Activated CD4-positive, alpha-beta memory T cell treated with anti-CD3 and anti-CD28 coated beads, Interleukin-2, amount 10 ng/mL, durations not matched to agents 7 days and 5 days (primary cell): ENCODE measurements at regions not wholly inside any gene's neighbourhood (a gene's known extent, or its start where the extent isn't known, plus 50 kb on each side); places are given as distances from the start of the nearest gene placed in this dataset.
"Not testable (repeated sequence)": the region's sequence is repeated elsewhere in the genome, so short reads cannot be mapped to it uniquely, and the experiment has no call there.

Experiments
- CTCF ChIA-PET: fragments of 350-600 bp; sonication (Branson Sonifier 250); formaldehyde crosslinking; loops from one replicate; lab custom pipeline; 2021; ENCODE audit warnings: antibody characterized with exemption, inconsistent platforms; lab: Charles Lee
- POLR2A ChIA-PET: fragments of 350-600 bp; sonication (Branson Sonifier 250); formaldehyde crosslinking; loops from one replicate; lab custom pipeline; 2021; ENCODE audit warnings: antibody characterized with exemption; lab: Charles Lee
- DNase-seq: peaks from one replicate; pipeline ENCODE4 v3.0.0-alpha.2; 2020
- H3K27ac Mint-ChIP-seq: one replicate; pipeline ENCODE4 v1.8.0; 2021; ENCODE audit warnings: mild to moderate bottlenecking, mixed read lengths
- H3K27me3 Mint-ChIP-seq: one replicate; pipeline ENCODE4 v1.8.0; 2021; ENCODE audit warnings: mixed read lengths
- H3K36me3 Mint-ChIP-seq: one replicate; pipeline ENCODE4 v1.8.0; 2021; ENCODE audit warnings: low read depth, mixed read lengths
- H3K4me1 Mint-ChIP-seq: one replicate; pipeline ENCODE4 v1.8.0; 2021; ENCODE audit warnings: mixed read lengths
- H3K4me3 Mint-ChIP-seq: one replicate; pipeline ENCODE4 v1.8.0; 2021; ENCODE audit warnings: mild to moderate bottlenecking, mixed read lengths
- H3K9me3 Mint-ChIP-seq: one replicate; pipeline ENCODE4 v1.8.0; 2021; ENCODE audit warnings: mixed read lengths

DNA sequence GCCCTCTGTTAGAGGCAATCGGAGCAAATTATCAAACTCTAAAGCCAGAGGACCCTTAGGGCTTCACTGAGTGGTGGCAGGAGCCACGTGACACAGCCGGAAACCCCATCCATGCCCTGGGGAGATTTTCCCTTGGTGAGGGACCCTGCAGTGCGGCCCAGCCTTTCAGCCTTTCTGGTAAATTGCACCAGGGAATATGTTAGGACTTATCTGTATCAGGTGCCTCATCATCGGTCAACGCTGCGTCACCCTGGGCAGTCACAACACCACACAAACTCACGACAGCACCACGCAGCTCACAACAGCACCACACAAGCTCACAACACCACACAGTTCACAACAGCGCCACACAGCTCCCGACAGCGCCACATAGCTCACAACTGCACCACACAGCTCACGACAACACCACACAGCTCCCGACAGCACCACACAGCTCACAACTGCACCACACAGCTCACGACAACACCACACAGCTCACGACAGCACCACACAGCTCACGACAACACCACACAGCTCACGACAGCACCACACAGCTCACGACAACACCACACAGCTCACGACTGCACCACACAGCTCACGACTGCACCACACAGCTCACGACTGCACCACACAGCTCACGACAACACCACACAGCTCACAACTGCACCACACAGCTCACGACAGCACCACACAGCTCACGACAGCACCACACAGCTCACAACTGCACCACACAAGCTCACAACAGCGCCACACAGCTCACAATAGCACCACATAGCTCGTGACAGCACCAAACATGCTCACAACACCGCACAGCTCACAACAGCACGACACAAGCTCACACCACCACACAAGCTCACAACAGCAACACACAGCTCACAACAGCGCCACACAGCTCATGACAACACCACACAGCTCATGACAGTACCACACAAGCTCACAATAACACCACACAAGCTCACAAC, 199.0 kb downstream of the DLL1 start:
- Mint-ChIP-seq H3K4me3 (no peak overlapping the region), H3K36me3 (no peaks in the 10 kb centered on the region), H3K9me3 (no peaks in the 10 kb centered on the region), H3K27ac (no peak overlapping the region), H3K27me3 (peaks cover 2% of the 10 kb centered on the region), H3K4me1 (peaks cover 34% of the 10 kb centered on the region)
- CTCF ChIA-PET: no interaction called here
- POLR2A ChIA-PET: interaction anchor here (1.7 kb wide), 1 partner anchor 56 kb away, joined by 4 read pairs; no protein-coding TSS in a partner anchor
- DNase-seq: peak; percentile 4

DNA sequence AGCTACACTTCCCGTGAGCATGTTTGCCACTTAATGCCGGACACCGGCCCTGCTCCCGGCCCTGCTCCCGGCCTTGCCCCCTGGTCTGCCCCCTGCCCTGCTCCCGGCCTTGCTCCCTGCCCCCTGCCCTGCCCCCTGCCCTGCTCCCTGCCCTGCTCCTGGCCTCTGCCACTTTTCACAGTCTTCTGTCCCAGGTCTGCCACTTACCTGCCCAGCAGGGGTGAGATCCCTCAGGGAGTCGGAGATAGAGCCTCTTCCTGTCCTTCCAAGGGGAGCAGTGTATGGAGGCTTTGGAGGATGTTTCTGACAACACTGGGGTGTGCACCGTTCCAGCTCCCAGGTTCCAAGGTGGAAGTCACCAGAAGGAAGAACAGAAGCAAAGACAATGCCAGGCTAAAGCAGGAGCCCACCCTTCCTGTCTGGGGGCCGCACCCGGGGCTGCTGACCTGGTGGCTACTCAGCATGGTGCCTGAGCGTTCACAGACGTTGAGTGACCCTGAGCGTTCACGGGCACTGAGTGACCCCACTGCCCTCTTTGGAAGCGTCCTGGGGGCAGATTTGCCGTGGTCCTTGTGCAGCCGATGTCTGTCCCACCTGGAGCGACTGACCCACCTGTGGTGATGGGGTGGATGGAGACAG, 199.8 kb downstream of the DLL1 start:
- no peaks in the 10 kb centered on the region for H3K9me3 Mint-ChIP-seq
- POLR2A ChIA-PET: interaction anchor here (1.7 kb wide), 1 partner anchor 57 kb away, joined by 4 read pairs; no protein-coding TSS in a partner anchor
- H3K4me1 Mint-ChIP-seq: peaks cover 36% of the 10 kb centered on the region
- H3K27ac Mint-ChIP-seq: no peak overlapping the region
- peak; percentile 10 for DNase-seq
- no peak overlapping the region for H3K4me3 Mint-ChIP-seq
- no peaks in the 10 kb centered on the region for H3K36me3 Mint-ChIP-seq
- H3K27me3 Mint-ChIP-seq: peaks cover 2% of the 10 kb centered on the region
- CTCF ChIA-PET: no interaction called here

DNA sequence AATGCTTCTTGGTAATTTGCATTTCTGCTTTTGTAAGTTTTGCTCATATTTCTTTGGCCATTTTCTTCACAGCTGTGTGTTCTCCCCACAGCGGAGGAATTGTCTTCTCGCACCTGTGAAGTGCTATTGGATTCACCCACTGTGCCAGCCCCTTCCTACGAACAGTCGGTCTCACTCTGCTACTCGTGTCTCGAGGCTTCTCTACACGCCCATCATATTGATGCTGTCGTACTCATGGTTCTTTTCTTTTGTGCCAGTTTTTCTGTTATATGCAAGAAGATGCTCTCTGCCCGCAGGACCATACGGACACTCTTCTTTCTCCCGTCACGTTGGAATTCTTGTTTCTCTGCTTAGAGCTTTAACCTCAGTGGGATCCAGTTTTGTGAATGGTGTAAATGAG, 200.3 kb downstream of the DLL1 start:
- Mint-ChIP-seq H3K4me3 (peak overlapping the region; percentile 26), H3K27me3 (peaks cover 2% of the 10 kb centered on the region), H3K36me3 (no peaks in the 10 kb centered on the region), H3K9me3 (no peaks in the 10 kb centered on the region), H3K27ac (peak overlapping the region; percentile 96), H3K4me1 (peaks cover 36% of the 10 kb centered on the region)
- ChIA-PET POLR2A (interaction anchor here (3.2 kb wide), 1 partner anchor 57 kb away, joined by 30 read pairs; no protein-coding TSS in a partner anchor), CTCF (no interaction called here)
- peak; percentile 5 for DNase-seq

DNA sequence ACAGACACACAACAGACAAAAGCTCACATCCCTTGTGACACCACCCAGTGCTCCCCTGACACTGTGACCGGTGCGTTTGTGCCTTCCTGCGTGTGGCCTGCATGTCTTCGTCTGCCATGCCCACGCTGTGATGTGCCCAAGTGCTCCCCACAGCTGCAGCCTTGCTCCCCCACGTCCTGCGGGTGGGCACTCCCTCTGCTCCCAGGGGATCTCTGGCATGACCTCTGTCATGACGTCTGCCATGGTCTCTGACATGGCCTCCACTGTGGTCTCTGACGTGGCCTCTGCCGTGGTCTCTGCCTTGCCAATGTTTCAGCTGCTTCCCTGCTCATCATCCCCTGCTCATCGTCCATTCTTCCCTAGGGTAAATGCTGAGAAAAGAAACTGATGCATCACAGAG, 200.9 kb downstream of the DLL1 start:
- Mint-ChIP-seq H3K27ac (peak overlapping the region; percentile 96), H3K4me1 (peaks cover 36% of the 10 kb centered on the region), H3K9me3 (no peaks in the 10 kb centered on the region), H3K36me3 (no peaks in the 10 kb centered on the region), H3K27me3 (no peaks in the 10 kb centered on the region), H3K4me3 (peak overlapping the region; percentile 83)
- ChIA-PET CTCF (interaction anchor here (1.5 kb wide), 2 partner anchors 58 to 439 kb away, joined by 7 to 10 read pairs; no protein-coding TSS in a partner anchor), POLR2A (interaction anchor here (0.9 to 3.2 kb wide), 5 partner anchors 10 to 217 kb away, joined by 3 to 30 read pairs (median 3); no protein-coding TSS in a partner anchor)
- no peak for DNase-seq

DNA sequence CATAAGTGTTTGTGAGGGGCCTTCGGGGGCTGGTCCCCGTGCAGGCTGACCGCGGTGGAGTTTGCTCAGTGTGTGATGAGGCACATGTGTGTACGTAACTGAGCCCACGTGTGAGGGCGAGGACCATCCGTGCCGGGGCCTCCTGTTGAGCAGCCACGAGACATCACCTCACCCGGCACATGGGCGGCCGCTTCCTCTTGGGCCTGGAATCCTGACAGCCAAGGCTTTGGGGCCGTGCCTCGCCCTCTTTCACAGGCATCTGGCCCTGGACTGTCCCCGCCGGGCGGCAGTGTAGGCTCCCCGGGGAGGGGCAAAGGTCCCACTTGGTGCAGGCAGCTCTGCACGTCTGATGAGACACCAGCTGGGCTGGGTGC, 202.3 kb downstream of the DLL1 start:
- CTCF ChIA-PET: interaction anchor here (1.4 to 1.5 kb wide), 2 partner anchors 59 to 441 kb away, joined by 7 to 10 read pairs; no protein-coding TSS in a partner anchor

DNA sequence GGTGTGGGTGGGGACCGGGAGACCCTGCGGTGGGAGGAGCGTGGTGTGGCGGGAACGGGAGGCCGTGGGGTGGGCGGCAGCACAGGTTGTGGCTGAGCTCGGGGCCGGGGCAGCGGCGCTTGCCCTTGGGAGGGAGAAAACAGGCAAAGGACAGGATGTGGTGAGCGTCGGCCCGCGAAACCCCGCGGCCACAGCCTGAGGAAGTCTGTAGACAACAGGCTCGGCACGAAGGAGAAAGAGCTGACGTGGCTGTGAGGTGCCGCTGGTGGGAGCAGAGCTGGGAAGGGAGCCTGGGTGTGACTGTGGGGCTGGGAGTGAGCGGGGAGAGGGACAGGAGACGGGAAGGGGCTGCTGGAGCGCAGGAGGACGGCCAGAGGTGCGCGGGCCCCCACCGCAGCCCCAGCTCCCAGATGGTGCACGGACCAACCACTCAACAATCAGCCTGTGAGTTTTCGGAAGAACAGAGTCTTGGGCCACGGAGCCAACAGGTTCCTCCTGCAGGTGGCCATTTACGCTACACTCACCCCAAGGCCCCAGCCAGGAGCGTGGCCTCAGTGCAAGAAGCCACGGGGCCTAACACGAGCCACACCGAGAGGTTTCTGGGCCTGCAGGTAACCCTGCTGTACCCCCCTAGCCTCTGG, 202.8 kb downstream of the DLL1 start:
- peak overlapping the region; percentile 96 for H3K27ac Mint-ChIP-seq
- no peaks in the 10 kb centered on the region for H3K36me3 Mint-ChIP-seq
- ChIA-PET CTCF (interaction anchor here (1.4 kb wide), 1 partner anchor 60 kb away, joined by 7 read pairs; no protein-coding TSS in a partner anchor), POLR2A (interaction anchor here (0.7 to 3.2 kb wide), 5 partner anchors 8 to 465 kb away, joined by 3 to 30 read pairs (median 4); partner anchors contain the start of genes FAM120B and PSMB1)
- peak; percentile 81 for DNase-seq
- H3K4me3 Mint-ChIP-seq: peak overlapping the region; percentile 83
- no peaks in the 10 kb centered on the region for H3K27me3 Mint-ChIP-seq
- peaks cover 38% of the 10 kb centered on the region for H3K4me1 Mint-ChIP-seq
- H3K9me3 Mint-ChIP-seq: no peaks in the 10 kb centered on the region

More for the DNA sequence above, 202.3 kb downstream of the DLL1 start:
- Mint-ChIP-seq H3K27ac (peak overlapping the region; percentile 96), H3K27me3 (no peaks in the 10 kb centered on the region), H3K36me3 (no peaks in the 10 kb centered on the region), H3K4me1 (peaks cover 36% of the 10 kb centered on the region), H3K9me3 (no peaks in the 10 kb centered on the region), H3K4me3 (peak overlapping the region; percentile 83)
- DNase-seq: peak; percentile 37
- POLR2A ChIA-PET: interaction anchor here (1.0 to 3.2 kb wide), 4 partner anchors 8 to 218 kb away, joined by 3 to 30 read pairs (median 4); partner anchors contain the start of gene FAM120B

DNA sequence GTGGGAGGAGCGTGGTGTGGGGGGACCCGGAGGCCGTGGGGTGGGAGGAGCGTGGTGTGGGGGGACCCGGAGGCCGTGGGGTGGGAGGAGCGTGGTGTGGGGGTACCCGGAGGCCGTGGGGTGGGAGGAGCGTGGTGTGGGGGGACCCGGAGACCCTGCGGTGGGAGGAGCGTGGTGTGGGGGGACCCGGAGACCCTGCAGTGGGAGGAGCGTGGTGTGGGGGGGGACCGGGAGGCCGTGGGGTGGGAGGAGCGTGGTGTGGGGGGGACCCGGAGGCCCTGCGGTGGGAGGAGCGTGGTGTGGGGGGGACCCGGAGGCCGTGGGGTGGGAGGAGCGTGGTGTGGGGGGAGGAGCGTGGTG, 203.5 kb downstream of the DLL1 start:
- POLR2A ChIA-PET: interaction anchor here (0.7 to 3.2 kb wide), 5 partner anchors 9 to 465 kb away, joined by 3 to 30 read pairs (median 4); partner anchors contain the start of genes FAM120B and PSMB1
- not testable (repeated sequence) for H3K36me3 Mint-ChIP-seq, H3K9me3 Mint-ChIP-seq, H3K27me3 Mint-ChIP-seq, H3K4me3 Mint-ChIP-seq, H3K27ac Mint-ChIP-seq
- peak; percentile 19 for DNase-seq
- CTCF ChIA-PET: interaction anchor here (1.4 kb wide), 1 partner anchor 60 kb away, joined by 7 read pairs; no protein-coding TSS in a partner anchor
- peaks cover 44% of the 10 kb centered on the region for H3K4me1 Mint-ChIP-seq

DNA sequence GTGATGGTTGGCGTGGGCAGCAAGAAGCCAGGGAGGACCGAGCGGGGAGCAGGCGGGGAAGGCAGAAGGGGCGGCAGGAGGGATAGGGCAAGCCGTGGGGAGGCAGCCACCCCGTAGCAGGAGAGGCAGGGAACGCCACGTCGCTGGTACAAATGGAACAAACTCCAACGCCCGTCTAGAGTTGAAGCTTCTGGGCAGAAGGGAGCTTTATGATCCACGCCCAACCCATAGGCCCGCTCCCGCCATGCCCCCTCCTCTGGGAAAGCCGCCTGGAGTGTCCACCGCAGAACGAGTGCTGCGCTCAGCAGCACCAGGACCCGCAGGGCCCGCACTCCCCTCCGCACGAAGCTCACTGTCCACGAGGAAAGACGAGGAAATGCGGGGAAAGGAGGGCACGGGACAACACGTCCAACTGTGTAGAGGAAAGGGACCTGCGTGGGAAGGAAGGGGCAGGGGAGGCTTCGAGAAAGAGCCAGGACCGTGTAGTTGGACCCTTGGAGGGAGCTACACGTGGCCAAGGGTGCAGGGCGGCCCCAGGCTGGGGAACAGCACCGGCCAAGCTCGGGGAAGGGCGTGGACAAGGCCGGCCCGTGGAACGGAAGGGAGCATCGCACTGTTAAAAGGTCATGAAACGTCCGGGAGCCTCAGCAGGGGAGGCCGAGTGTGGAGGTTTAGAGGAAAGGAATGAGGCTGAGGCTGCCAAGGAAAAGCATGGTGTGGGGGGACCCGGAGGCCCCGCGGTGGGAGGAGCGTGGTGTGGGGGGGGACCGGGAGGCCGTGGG, 204.0 kb downstream of the DLL1 start:
- Mint-ChIP-seq H3K9me3 (no peaks in the 10 kb centered on the region), H3K36me3 (no peaks in the 10 kb centered on the region), H3K4me3 (peak overlapping the region; percentile 24), H3K27ac (no peak overlapping the region), H3K4me1 (peaks cover 44% of the 10 kb centered on the region), H3K27me3 (peaks cover 4% of the 10 kb centered on the region)
- ChIA-PET POLR2A (interaction anchor here (0.6 kb wide), 1 partner anchor 335 kb away, joined by 3 read pairs; the partner anchor contains the start of genes DYNLT2 and ERMARD), CTCF (no interaction called here)
- peak; percentile 15 for DNase-seq

DNA sequence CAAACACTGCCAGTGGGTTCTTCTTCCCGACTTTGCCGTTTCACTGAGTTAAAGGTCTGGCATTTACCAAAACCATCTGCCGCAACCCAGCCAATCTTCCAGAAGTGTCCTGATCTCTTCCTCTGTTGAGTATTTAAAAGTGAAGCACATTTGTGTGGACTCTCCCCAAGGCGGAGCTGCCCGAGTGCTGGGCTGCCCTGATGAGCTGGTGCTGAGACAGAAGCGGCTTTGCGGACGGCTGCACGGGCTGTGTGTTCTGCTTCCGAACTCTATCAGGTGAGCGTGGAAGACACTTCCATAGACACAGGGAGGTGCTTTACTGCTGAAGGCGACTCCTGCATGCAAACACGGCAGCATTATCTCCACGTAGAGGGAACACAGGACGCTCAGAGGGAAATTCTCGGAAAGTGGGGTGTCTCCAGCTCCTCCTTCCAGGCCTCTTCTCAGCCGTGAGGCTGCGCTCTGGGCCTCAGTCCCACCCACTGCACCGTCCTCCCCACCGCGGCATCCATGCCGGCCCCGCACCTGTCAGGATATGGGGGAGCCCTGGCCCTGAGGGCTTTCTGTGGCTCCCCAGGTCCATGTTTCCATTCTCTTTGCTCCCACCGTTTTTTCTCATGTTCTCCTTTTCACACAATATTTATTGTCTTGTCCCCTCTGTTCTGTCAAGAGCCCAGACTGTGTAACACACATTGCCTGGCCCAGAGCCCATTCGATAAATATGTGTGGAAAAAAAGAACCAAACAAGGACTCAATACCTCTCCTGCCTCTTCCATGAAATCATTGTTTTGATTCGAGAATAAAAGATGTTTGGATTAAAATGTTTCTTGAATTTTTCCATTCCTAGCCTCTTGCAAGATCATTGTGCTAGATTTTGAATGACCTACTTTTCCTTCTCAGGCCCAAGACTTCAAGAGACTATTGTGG, 205.1 kb downstream of the DLL1 start:
- ChIA-PET POLR2A (no interaction called here), CTCF (no interaction called here)
- H3K27me3 Mint-ChIP-seq: peaks cover 4% of the 10 kb centered on the region
- peak overlapping the region; percentile 5 for H3K27ac Mint-ChIP-seq
- peak; percentile 16 for DNase-seq
- H3K36me3 Mint-ChIP-seq: no peaks in the 10 kb centered on the region
- H3K4me1 Mint-ChIP-seq: peaks cover 42% of the 10 kb centered on the region
- no peaks in the 10 kb centered on the region for H3K9me3 Mint-ChIP-seq
- H3K4me3 Mint-ChIP-seq: no peak overlapping the region

DNA sequence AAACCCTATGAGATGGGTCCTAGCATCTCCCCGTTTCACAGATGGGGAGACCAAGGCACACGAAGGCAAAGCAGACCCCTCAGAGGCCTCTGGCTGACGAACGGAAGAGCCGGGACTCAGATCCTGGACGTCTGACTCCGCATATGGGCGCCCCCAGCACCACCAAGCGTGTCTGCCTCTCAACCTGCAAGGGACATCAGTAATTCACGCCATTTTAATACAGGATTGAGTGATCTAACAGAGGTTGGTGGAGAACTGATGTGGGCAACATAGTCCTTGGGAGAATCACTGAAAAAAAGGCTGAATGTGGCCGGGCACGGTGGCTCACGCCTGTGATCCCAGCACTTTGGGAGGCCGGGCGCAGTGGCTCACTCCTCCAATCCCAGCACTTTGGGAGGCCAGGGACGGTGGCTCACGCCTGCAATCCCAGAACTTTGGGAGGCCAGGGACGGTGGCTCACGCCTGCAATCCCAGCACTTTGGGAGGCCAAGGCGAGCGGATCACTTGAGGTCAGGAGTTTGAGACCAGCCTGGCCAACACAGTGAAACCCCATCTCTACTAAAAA, 206.6 kb downstream of the DLL1 start:
- ChIA-PET POLR2A (no interaction called here), CTCF (no interaction called here)
- Mint-ChIP-seq H3K4me1 (peaks cover 27% of the 10 kb centered on the region), H3K27me3 (peaks cover 7% of the 10 kb centered on the region), H3K36me3 (no peaks in the 10 kb centered on the region), H3K27ac (no peak overlapping the region), H3K4me3 (no peak overlapping the region), H3K9me3 (peaks cover under 1% of the 10 kb centered on the region)
- peak; percentile 9 for DNase-seq
